D341Med (cell line): ENCODE measurements at regions not wholly inside any gene's neighbourhood (a gene's known extent, or its start where the extent isn't known, plus 50 kb on each side); places are given as distances from the start of the nearest gene placed in this dataset.

Experiments
- DNase-seq: peaks from one replicate; pipeline ENCODE4 v3.0.0; 2012; ENCODE audit warnings: low spot score

GRCh38 chr4:30939684-30940083, 219.5 kb downstream of the PCDH7 start:
- DNase-seq, result no peak

DNA sequence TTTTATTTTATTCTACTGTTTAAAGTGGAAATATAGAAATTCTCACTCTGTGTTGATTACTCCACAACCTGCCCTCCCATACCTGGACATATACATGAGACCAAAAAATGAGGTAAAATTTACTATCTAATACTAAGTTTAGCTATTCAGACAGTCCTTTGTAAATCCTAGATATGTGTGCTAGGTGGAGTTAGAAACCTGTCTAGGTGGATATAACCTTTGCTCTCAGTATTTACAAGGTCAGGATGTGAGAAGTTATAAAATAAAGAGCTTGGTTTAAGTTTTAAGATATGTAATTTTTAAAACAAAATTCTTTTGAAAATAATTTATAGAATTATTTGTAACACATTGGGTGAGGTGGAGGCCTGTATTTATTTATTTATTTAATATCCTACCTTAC, 221.5 kb downstream of the PCDH7 start:
- no peak for DNase-seq

DNA sequence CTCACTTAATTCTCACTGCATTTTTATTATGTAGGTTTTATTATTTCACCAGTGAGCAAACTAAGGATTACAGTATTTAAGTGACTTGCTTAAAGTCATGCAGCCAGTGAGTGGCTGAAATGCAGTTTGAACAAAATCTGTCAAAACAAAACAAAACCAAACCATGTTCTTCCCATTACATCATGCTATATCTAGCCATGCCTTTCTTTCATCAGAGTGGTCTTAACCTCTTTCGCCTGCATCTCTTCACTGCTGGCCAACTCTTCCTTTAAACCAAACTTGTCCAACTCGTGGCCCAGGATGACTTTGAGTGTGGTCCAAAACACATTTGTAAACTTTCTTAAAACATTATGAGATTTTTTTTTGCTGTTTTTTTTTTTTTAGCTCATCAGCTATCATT, 223.2 kb downstream of the PCDH7 start:
- no peak for DNase-seq

DNA sequence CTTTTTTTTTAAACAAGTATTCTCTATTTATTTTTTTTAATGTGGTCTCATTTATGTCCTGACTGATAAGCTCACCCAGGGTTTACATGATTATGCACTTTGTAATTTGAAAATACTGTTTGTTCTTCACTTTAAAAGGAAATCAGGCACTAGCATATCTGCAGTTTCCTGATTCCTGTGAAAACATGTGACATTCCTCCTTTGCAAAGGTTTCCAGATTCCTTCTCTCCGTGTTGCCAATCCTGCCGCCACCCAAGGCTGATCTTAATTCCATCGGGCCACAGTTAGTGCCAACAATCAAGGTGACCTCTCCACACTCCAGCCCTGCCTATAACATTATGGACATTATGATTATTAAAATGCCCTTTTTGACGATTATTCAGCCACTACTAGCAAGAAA, 225.4 kb downstream of the PCDH7 start:
- DNase-seq, result no peak

GRCh38 chr4:30946288-30946687, 226.1 kb downstream of the PCDH7 start:
- DNase-seq, result no peak

DNA sequence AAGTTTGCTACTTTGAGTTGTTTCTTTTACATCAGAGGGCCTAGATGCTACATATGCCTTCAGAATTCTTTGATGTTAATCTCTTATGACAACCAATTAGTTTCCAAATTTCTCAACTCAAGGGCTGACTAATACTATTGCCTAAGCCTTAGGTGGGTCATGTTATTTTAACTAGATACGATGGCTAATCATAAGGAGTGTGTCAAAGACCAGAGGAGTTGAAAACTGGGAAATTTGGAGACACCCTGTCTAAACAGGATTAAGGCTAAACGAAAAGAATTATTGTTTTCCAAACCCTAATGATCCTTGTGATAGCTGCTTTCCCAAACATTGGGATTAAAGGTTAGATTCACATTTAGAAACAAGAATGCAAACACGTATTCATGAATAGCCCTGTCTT, 228.5 kb downstream of the PCDH7 start:
- no peak for DNase-seq

DNA sequence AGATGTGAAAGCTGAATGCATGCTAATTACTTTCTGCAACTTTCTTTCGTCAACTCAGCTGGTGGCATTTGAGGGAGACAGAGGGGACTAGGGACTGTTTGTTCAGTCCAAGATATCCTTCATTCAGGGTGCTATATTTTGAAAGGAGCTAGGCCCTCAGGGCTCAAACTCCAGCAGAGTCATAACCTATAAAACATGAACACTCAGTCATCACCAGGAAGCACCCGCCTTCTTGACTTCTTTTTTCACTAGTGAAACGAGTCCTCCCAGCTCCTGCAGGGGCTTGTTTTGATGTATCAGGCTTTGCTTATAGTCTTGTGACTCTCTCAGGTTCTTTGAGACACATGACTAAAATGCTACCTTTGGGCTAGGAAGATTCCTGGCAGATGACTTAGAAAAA, 230.6 kb downstream of the PCDH7 start:
- DNase-seq, result no peak

- DNase-seq, result no peak
Measured at GRCh38 chr4:30952526-30953219, 232.5 kb downstream of the PCDH7 start.

GRCh38 chr4:30953799-30954198, 233.6 kb downstream of the PCDH7 start:
- no peak for DNase-seq

DNA sequence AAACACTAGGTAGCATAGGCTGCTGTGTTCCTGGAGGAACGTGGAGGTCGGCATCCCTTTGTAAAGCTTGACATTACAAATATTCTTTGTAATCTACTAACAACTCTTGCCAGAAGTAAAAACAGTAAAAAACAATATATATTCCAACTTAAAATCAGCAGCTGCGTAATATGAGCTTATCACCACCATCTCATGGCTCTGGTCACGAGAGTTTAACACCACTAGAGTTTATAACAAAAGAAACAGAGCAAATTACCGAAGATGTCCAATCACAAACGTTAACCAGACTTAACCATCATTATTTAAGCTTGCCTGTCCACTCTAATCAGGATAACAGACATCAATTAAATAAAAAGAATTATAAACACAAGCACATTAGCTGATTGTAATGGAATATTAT, 236.7 kb downstream of the PCDH7 start:
- no peak for DNase-seq

DNA sequence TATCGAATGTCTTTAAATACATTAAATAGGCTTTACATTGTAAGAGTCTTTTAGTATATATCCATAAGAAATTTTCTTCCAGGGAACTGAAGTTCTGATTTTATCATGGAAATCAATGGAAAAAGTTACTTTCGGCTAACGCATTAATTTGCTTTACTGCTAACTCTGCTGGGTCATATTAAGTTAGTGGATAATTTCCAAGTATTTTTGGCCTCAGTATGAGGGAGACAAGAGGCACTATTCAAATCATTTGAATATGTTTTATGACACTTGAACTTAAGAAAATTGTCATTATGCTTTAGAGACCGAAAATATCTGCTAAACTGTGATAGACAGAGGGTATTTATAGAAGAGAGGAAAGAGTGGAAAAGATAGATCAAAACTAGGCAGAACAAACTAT, 237.5 kb downstream of the PCDH7 start:
- no peak for DNase-seq

DNA sequence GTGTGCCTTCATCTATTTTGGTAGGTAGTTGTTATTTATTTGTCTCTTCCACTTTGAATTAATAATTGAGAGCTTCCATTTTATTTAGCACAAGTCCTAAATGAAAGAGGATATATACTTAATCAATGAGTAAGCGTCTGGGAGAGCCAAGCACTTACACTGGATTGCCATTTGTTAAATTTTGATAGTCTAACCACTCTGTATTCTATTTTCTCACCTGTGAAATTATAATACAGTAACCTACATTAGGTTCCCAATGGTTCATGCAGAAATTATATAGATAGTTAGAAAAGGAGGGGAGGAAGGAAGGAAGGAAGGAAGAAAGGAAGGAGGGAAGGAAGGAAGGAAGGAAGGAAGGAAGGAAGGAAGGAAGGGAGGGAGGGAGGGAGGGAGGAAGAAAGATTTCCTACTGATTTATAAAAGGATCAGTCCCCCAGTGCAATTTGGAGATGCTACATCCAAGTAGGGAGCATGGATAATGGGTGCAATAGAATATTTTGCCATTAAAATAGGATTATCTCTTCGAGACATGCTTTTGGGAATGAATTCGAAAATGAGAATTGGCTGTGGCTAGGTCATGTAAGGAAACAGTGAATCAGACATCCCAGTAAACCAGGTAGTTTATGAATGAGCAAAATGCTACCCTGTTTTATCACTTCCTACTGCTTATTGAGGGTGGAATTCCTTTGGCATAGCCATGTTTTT, 239.8 kb downstream of the PCDH7 start:
- no peak for DNase-seq

- DNase-seq, result no peak
Measured at GRCh38 chr4:30962939-30963338, 242.8 kb downstream of the PCDH7 start.

DNA sequence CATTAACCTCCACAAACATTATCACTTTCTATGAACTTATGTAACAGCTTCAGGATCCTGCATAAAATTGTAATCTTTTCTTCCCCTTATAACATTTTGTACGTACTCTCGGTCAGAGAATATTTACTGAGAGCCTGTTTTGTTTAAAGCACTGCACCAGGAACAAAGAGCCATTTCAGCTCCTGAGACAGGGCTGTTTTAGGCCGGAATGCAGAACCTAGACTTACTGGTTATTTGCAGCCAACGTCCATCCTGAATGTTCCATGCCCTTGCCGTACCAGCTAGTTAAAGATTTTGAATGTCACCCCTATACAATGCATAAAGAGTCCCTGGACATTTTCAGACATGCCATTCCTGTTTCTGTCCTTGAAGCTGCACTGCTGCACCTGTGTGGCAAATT, 248.8 kb downstream of the PCDH7 start:
- no peak for DNase-seq

GRCh38 chr4:30972542-30972941, 252.4 kb downstream of the PCDH7 start:
- DNase-seq, result no peak

DNA sequence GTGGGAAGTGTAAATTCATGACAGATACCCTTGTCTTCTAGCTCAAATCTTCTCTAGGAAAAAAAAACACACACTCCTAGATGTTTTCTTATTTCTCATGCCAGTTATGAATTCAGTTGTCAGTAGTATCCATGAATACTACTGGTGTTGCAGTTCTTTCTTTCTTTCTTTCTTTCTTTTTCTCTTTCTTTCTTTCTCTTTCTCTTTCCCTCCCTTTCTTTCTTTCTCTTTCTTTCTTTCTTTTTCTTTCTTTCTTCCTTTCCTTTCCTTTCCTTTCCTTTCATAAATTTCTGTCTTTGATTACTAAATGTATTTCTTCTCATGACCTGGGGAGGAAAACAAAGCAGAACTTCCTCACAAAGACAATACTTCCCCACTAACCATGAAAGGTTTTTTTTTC, 253.8 kb downstream of the PCDH7 start:
- no peak for DNase-seq

DNA sequence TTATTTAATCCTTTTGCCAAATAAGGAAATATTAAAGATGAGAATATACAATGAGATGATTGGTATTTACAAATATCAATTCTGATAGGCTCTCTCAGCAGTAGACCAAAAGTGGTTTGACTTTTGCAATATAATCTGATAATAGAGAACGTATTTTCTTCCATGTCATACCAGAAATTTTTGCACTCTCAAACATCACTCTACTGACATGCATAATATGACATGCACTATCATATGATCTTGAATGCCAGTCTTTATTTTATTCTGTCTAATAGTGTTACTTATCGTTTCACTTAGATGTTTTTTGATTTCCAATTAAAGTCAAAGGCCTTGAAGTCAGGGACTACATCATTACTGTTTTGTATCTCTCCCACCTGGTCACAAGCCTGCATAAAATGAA, 259.2 kb downstream of the PCDH7 start:
- no peak for DNase-seq

- no peak for DNase-seq
Measured at GRCh38 chr4:30989508-30989907, 269.3 kb downstream of the PCDH7 start.

DNA sequence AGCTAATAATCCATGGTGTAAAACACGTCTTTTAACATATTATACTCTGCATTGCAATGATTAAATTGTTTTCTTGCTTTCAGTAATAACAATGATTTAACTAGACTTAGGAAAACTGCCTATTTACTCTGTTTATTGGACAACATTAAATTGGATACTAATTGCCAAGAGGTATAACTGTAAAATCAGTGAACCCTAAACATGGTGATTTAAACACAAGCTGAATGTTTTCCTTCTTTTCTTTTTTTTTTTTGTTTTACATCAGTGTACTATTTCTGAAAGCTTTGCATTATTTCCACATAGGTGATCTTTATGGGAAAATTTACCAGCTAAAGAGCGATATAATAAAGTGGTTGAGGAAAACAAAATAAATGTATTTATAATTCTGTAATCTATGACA, 276.7 kb downstream of the PCDH7 start:
- no peak for DNase-seq

DNA sequence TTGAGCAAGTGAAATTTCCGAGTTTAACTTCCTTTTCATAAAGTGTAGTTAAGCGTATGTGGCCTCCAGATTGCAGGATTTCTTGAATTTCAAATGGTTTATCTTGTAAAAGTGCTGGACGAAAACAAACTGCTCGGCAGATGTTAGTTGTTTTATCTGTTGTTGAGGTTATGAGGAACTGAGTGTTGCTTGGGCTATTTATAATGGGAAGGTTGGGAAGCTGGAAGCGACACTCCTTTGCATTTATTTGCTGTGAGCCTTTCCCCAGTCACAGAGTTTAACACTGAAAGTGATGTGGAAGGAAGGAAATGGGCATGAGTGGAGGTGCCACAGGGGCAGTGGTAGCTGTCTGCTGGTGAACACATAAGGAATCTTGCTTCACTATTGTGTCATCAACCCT, 284.9 kb downstream of the PCDH7 start:
- DNase-seq, result no peak

GRCh38 chr4:31007858-31008257, 287.7 kb downstream of the PCDH7 start:
- DNase-seq, result no peak

GRCh38 chr4:31009926-31010325, 289.8 kb downstream of the PCDH7 start:
- DNase-seq, result no peak

DNA sequence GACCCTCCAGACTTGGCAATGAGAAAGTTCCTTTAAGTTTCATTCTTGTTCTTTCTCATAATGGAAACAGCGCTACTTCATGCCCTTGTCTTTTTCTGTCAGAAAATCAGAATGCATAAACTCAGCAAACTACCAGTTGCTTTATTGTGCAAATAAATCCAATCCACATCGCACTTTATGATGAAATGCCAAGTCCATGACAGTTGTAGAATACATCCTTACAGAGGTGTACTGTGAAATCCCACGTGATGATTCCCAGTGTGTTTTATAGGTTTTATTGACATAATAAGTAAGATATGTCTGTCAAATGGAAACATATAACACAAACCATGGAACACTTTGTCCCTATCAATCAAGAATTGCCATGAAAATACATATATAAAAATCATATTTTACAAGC, 295.0 kb downstream of the PCDH7 start:
- no peak for DNase-seq
